GM10266 (cell line): ENCODE measurements at regions not wholly inside any gene's neighbourhood (a gene's known extent, or its start where the extent isn't known, plus 50 kb on each side); places are given as distances from the start of the nearest gene placed in this dataset.

ENCODE experiments used
- DNase-seq: peaks from one replicate; pipeline ENCODE4 v3.0.0; 2012; ENCODE audit errors: extremely low spot score
- TF ChIP-seq, protein P1 (sequence below): IDR thresholded peaks from 2 replicates; pipeline ENCODE4 v1.5.1; 2012; ENCODE audit warnings: mild to moderate bottlenecking, low read depth; ENCODE audit not compliant: control insufficient read depth, insufficient read depth; ENCODE audit errors: missing control alignments

DNA sequence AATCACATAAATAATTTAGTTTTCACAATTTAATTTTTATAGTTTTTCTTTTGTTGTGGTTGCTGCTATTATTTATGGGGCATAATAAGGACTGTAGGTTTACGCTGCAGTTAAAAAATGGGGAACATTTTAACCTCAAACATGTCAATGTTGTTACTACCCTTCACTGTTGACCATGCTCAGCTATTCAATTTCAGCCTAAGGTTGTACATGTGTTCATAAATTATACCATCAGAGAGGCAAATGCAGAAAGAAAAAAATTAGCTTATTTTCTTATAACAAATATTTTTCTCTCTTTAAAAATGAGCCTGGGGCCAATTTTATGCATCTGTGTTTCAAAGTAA lies 110.1 kb upstream of the PITRM1 start:
- DNase-seq: no peak
- TF ChIP-seq, protein P1, sequence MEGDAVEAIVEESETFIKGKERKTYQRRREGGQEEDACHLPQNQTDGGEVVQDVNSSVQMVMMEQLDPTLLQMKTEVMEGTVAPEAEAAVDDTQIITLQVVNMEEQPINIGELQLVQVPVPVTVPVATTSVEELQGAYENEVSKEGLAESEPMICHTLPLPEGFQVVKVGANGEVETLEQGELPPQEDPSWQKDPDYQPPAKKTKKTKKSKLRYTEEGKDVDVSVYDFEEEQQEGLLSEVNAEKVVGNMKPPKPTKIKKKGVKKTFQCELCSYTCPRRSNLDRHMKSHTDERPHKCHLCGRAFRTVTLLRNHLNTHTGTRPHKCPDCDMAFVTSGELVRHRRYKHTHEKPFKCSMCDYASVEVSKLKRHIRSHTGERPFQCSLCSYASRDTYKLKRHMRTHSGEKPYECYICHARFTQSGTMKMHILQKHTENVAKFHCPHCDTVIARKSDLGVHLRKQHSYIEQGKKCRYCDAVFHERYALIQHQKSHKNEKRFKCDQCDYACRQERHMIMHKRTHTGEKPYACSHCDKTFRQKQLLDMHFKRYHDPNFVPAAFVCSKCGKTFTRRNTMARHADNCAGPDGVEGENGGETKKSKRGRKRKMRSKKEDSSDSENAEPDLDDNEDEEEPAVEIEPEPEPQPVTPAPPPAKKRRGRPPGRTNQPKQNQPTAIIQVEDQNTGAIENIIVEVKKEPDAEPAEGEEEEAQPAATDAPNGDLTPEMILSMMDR: no peak

DNA sequence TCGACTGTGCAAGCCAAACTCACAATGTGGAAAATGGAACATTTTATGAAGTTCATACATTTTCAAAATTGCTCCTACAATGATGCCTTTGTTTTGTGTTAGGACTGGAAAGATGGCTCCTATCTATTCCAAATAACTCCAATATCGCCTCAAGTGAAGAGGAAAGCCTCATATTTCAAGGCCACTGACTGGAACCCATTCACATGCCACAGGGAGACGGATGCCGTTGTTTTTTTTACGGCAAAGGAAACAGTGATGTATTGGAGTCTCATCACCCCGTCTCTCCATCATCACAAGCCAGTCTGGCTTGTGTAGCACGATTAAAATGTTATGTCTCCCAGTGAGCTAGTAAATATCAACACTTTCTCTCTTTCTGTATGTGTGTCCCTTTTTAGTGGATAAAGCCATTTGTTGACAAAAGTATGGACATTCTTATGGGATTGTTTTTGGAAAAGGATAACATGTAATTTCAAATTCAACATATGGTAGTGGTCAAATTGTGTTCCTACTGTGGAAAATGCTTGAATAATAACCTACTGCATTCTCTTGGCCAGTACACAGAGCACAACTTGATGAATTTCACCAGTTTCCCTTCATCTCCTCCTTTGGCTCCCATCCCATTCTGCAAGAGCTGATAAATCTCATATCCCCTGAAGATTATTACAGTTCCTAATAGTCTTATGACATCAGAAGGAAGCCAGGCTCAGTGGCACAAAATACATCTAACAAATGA lies 109.5 kb upstream of the PITRM1 start:
- DNase-seq: no peak
- TF ChIP-seq, protein P1: no peak

DNA sequence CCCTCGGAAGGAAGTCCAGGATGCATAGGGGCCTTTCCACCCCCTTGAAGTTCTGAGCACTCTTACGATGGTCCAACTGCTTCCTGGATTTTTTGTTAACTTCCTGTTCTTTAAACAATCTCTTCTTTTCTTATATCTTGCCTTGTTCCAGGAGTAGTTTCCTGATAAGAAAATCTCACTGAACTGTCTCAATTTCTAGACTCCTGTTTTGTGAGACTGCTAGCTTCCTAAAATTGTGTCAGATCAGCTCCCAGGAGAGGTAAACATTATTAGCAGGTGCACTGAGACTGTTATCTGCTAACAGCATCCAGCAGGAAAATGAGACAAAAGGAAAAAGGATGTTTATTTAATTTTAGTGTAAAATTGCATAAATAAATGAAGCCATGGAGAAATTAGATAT lies 106.2 kb upstream of the PITRM1 start:
- TF ChIP-seq, protein P1: no peak
- no peak for DNase-seq

DNA sequence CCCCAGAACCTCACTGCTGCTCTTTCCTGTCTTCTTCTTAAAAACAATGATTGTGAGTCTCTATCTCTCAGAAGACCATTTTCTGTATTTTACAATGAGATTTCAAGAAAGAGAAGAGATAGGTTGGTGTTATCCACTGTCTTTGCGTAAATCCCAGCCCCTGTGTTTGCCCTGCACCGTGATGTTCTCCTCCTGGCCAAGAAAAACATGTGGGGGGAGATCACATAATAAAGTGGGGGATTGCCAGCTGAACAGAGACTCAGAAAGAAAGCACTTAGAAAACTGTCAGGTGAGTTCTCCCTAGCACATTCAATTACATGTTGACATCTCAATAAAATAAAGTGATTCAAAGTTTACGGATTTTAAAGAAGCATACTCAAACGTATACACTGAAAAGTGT lies 105.0 kb upstream of the PITRM1 start:
- TF ChIP-seq, protein P1: no peak
- DNase-seq: no peak

DNA sequence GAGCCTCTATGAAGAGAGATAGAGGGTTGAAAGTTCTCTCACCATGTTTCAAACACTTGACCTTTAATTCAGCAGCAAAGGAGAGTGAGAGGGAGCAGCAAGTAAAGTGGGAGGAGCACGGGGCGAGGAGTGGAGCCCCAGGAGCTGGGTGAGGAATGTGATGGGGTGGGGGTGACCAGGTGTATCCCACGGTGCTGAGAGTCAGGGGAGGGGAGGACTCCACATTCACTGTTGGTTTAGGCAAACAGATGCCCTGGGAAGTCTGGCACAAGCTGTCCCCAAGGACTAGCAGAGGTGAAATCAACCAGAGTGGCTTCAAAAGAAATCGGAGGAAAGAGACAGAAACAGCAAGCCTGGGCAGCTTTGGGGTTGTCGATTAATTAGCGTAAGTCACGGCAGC lies 101.8 kb upstream of the PITRM1 start:
- DNase-seq: no peak
- TF ChIP-seq, protein P1: no peak

DNA sequence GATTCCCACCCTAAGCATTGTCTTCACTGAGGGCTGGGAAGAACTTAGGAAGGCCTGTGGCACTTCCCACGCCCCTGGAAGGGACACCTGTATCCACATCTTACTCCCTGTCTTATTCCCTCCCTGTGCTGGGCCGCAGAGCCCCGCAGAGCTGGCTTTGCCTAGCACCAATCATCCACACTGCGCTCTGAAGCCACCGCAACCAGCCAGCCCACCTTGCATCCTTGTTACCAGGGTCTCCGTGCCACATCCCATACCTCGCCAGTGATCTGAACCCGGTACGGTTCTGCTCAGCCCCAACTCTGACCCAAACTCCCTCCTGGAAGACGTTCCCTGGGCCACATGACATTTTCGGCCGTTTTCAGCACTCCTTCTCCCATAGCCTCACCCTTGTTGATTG lies 101.4 kb upstream of the PITRM1 start:
- DNase-seq: no peak
- TF ChIP-seq, protein P1: no peak

DNA sequence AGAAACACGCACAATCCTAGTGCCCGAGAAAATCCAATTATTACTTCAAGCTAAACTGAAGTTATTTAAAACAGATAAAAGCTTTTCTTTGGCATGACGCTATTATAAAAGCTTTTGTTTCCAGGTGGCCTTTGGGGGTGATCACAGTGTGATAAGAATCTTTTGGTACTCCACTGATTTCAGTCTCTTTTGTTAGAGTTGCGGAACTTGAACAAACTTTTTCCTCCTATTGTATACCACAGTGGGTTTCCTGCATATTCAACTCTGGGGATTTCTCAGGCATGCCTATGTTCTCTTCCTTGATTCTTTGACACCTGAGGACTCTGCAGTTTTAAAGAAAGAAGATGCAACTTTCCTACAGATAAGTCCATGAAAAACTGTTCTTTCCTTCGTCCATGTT lies 99.7 kb upstream of the PITRM1 start:
- DNase-seq: no peak
- TF ChIP-seq, protein P1: no peak
